DMS 273 (cell line): ENCODE measurements at regions not wholly inside any gene's neighbourhood (a gene's known extent, or its start where the extent isn't known, plus 50 kb on each side); places are given as distances from the start of the nearest gene placed in this dataset.

Source experiments
- DNase-seq: peaks from one replicate; lab custom pipeline; 2025; ENCODE audit not compliant: unreplicated experiment; lab: John Stamatoyannopoulos, UW

- DNase-seq = no peak
Measured at GRCh38 chr20:48468571-48468970, 359.2 kb downstream of the PREX1 start.

GRCh38 chr20:48467622-48468021 lies 360.2 kb downstream of the PREX1 start:
- DNase-seq = no peak

DNA sequence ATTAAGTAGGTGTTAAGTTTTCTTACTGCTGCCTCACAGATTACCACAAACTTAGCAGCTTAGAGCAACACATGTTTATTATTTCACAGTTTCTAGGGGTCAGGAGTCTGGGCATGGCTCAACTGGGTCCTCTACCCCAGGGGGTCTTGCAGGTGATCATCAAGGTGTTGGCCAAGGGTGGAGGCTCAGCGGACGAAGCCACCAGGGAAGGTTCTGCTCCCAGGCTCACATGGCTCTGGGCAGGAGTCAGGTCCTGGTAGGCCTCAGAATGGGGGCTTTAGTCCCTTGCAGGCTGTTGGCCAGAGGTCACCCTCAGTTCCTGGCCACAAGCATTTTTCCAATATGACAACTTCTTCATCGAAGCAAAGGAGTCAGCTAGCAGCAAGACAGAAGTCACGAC lies 362.5 kb downstream of the PREX1 start:
- no peak for DNase-seq

DNA sequence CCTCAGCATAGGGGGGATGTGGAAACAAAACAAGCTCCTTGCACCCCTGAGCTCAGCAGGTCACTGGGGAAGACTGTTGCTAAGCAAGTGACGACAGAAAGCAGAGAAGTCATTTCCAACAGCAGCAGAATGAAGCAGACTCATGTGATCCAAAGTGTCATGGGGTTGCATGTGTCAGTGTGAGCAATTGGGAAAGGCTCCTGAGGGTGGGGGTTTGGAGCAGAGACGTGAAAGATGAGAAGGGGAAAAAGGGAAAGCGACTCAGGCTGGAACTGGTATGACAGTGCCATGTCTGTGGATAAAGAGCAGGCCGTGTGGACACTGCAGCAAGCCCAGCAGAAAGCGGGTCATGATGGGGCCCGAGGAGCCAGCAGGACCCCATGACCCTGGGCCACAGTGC lies 363.9 kb downstream of the PREX1 start:
- DNase-seq = peak; percentile 39

GRCh38 chr20:48463096-48463720 lies 364.6 kb downstream of the PREX1 start:
- peak; percentile 64 for DNase-seq

DNA sequence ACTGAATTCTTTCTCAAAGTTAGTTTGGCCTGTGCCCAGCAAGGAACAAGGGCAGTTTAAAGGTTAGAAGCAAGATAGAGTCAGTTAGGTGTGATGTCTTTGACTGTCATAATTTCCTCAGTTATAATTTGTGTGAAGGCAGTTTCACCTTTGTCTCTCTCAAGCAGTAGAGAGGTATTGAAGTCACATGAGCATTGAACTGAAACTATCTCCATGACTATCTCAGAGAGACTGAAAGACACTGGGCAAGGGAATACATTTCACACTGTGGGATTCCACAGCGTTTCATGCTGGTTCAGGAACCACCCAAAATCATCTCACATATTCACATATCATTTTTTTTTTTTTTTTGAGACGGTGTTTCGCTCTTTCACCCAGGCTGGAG lies 366.1 kb downstream of the PREX1 start:
- no peak for DNase-seq

GRCh38 chr20:48461091-48461734 lies 366.6 kb downstream of the PREX1 start:
- DNase-seq = no peak

GRCh38 chr20:48460681-48461080 lies 367.1 kb downstream of the PREX1 start:
- no peak for DNase-seq

- no peak for DNase-seq
Measured at GRCh38 chr20:48459722-48460395, 367.9 kb downstream of the PREX1 start.

- no peak for DNase-seq
Measured at GRCh38 chr20:48458601-48459385, 369.0 kb downstream of the PREX1 start.

GRCh38 chr20:48458003-48458377 lies 369.8 kb downstream of the PREX1 start:
- no peak for DNase-seq

DNA sequence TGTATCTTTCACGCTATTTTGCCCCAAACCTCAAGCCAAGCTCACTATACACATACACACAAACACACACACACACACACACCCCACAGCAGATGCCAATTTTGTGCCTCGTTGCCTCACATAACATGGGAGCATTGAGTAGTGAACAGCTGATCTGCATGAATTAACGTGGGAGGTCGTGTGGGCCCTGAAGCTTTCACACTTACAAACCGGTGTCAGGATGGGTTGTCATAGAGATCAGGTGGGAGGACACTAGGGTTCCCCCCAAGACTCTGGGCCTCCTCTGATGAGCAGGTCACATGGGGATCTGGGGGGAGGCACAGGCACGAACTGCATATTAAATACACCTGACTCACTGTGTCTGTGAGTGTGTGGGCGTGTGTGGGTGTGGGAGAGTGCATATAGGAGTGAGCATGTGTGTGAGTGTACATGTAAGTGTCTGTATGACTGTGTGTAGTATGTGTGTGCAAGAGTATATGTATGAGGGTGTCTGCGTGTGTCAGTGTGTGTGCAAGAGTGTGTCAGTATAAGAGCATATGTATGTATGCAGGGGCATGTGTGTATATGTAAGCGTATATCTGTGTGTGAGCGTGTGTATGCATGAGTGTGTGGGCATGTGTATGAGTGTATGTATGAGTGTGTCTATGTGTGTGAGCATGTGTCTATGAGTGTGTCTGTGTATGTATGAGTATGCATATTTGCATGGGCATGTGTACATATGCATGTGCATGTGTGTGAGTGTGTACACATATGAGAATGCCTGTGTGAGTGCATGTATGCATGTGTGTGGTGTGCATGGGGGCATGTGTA lies 370.4 kb downstream of the PREX1 start:
- DNase-seq = peak; percentile 74

GRCh38 chr20:48456366-48457192 lies 371.2 kb downstream of the PREX1 start:
- DNase-seq = peak; percentile 69

- peak; percentile 72 for DNase-seq
Measured at GRCh38 chr20:48455651-48456365, 372.0 kb downstream of the PREX1 start.

DNA sequence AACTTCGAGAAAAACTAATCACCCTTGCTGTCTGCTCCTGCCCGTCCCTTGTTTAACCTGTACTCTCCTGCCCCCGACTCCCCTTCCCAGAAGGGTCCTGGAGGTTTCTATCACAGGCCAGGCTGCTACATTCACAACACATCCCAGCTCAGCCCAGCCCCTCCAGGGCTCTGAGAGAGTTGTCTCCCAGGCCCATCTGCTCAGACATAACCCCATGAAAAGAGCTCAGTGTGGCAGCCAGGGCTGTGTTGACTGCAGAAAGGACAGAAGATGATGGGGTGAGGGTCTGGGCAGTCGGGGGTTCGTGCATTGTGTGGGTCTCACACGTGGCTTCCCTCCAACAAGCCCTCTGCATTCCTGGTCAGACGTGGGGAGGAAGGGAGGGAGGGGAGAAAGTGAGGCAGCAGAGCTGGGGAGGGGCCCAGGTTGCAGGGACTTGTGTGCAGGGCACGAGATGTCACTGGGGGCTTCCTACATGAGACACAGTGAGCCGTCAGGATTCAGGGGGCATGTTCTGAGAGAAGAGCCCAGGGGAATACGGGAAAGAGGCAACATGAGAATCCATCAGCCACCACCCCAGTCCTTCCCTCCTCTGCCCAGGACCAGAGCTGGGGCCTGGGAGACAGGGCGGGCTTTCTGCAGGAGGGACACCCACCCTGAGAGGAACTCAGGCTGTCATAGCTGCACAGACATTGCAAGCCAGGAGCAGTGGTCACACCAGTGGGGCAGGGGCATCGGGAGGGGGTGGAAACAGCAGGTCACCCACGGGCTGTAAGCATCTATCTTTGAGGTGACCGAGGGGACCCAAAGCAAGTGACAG lies 372.9 kb downstream of the PREX1 start:
- peak; percentile 52 for DNase-seq

DNA sequence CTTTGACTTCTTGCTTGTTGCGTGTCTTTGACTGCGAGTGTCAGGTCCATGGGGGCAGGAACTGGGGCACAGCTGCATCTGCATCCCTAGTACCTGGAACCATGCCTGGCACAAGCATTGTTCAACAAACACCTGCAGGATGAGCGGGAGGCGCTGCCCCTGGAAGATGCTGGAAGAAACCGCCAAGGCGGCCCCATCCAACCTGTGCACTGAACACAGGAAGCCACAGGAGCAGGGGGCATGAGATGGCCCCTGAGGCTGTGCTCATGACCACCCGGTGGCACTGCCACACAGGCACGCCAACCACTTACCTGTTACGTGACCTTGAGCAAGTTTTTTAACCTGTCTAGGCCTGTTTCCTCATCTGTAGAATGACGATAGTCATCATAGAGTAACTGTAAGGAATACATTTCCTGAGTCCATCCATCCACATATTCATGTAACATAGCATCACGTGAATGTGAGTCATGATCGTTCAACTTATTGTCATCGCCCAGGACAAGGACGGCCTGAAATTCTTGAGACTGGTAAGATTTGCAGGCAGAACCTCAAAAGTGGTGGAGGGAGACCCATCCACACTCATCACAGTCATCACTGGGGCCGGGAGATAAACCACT lies 374.2 kb downstream of the PREX1 start:
- no peak for DNase-seq

DNA sequence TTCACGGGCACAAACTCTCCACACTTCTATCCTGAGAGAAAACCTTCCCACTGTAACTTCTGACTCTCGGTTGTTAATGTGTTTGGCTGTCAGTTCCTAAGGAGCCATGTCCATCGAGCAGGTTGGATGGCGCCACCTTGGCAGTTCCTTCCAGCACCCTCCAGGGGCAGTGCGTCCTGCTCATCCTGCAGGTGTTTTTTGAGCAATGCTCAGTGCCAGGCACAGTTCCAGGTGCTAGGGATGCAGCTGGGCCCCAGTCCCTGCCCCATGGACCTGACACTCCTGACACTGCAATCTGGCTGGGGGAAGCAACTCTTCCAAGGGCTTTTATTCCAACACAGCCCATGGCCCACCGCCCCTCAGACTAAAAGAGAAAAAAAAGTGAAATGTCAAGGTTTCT lies 376.4 kb downstream of the PREX1 start:
- no peak for DNase-seq
